ENCODE measurements at regions not wholly inside any gene's neighbourhood (a gene's known extent, or its start where the extent isn't known, plus 50 kb on each side); places are given as distances from the start of the nearest gene placed in this dataset.

GRCh38 chr3:144516026-144516425 lies 544.4 kb downstream of the DIPK2A start:
- Histone ChIP-seq H3K9me3 (ENCODE audit: control insufficient read depth, insufficient read depth, low read length) (no peaks in the 10 kb centered on the region), H4K20me1 (ENCODE audit: control insufficient read depth, insufficient read depth, low read depth, low read length) (no peaks in the 10 kb centered on the region), H3K9me2 (replicated peaks; ENCODE audit: control insufficient read depth, low read length) (no peaks in the 10 kb centered on the region), H3K36me3 (ENCODE audit: control insufficient read depth, low read length) (no peaks in the 10 kb centered on the region), H3K27me3 (ENCODE audit: control insufficient read depth, low read length) (no peaks in the 10 kb centered on the region), H3K4me3 (ENCODE audit: low read length) (no peak overlapping the region), H3K4me1 (ENCODE audit: control insufficient read depth, low read length) (no peaks in the 10 kb centered on the region), H3K4me2 (ENCODE audit: low read length) (no peak overlapping the region), H3F3A (ENCODE audit: control insufficient read depth, insufficient read depth) (no peaks in the 10 kb centered on the region), H3K79me2 (ENCODE audit: control insufficient read depth, low read length) (no peaks in the 10 kb centered on the region), H3K27ac (ENCODE audit: low read depth, low read length) (no peak overlapping the region)
- no peak for TF ChIP-seq EZH2phosphoT487 (IDR thresholded peaks at IDR 0.05; ENCODE audit: borderline replicate concordance, low read length)
- TF ChIP-seq, protein P1, sequence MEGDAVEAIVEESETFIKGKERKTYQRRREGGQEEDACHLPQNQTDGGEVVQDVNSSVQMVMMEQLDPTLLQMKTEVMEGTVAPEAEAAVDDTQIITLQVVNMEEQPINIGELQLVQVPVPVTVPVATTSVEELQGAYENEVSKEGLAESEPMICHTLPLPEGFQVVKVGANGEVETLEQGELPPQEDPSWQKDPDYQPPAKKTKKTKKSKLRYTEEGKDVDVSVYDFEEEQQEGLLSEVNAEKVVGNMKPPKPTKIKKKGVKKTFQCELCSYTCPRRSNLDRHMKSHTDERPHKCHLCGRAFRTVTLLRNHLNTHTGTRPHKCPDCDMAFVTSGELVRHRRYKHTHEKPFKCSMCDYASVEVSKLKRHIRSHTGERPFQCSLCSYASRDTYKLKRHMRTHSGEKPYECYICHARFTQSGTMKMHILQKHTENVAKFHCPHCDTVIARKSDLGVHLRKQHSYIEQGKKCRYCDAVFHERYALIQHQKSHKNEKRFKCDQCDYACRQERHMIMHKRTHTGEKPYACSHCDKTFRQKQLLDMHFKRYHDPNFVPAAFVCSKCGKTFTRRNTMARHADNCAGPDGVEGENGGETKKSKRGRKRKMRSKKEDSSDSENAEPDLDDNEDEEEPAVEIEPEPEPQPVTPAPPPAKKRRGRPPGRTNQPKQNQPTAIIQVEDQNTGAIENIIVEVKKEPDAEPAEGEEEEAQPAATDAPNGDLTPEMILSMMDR (IDR thresholded peaks at IDR 0.05; ENCODE audit: low read depth, low read length, poor library complexity, severe bottlenecking), result no peak

DNA sequence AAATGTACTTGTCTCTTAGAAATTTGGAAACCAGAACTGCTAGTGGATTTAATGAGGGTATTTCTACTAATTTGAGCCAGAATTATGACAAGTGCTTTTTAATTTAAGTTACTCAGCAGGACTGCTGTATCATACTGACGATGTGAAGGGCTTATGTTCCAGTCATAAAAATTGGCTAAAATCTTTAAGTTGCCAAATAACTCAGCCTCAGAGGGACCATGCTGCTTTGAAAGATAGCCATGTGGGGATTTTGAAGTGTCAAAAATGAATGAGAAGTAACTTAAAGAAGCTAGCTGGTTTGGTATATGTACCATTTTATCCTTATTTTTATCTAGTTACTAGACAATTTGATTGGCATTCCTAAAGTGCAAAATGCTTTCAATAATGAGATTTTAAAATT lies 545.0 kb downstream of the DIPK2A start:
- Histone ChIP-seq H3K79me2 (ENCODE audit: control insufficient read depth, low read length) (no peaks in the 10 kb centered on the region), H3K9me2 (replicated peaks; ENCODE audit: control insufficient read depth, low read length) (no peaks in the 10 kb centered on the region), H3K4me2 (ENCODE audit: low read length) (no peak overlapping the region), H3K27ac (ENCODE audit: low read depth, low read length) (no peak overlapping the region), H3F3A (ENCODE audit: control insufficient read depth, insufficient read depth) (no peaks in the 10 kb centered on the region), H3K27me3 (ENCODE audit: control insufficient read depth, low read length) (no peaks in the 10 kb centered on the region), H3K9me3 (ENCODE audit: control insufficient read depth, insufficient read depth, low read length) (no peaks in the 10 kb centered on the region), H4K20me1 (ENCODE audit: control insufficient read depth, insufficient read depth, low read depth, low read length) (no peaks in the 10 kb centered on the region), H3K4me3 (ENCODE audit: low read length) (no peak overlapping the region), H3K4me1 (ENCODE audit: control insufficient read depth, low read length) (no peaks in the 10 kb centered on the region), H3K36me3 (ENCODE audit: control insufficient read depth, low read length) (no peaks in the 10 kb centered on the region)
- TF ChIP-seq EZH2phosphoT487 (IDR thresholded peaks at IDR 0.05; ENCODE audit: borderline replicate concordance, low read length), result no peak
- TF ChIP-seq, protein P1 (IDR thresholded peaks at IDR 0.05; ENCODE audit: low read depth, low read length, poor library complexity, severe bottlenecking), result no peak

DNA sequence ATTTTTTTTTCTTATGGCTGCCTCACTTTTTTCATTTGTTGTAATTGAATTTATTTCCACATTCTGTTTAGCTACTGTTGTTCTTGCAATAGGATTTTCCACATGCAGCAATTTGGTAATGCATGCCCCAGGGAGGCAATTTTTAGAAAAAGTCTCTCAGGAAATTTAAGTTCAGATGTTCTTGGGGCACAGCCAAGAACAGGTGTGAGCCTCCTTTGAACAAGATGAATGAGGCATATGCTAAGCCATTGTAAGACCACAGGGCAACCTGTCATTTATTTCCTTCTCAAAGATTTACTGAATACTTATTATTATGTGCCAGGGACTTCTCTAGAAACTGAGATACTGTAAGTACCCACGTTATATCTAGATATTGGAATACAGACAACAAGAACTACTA lies 549.5 kb downstream of the DIPK2A start:
- Histone ChIP-seq H3K27ac (ENCODE audit: low read depth, low read length) (no peak overlapping the region), H3K27me3 (ENCODE audit: control insufficient read depth, low read length) (no peaks in the 10 kb centered on the region), H3K36me3 (ENCODE audit: control insufficient read depth, low read length) (no peaks in the 10 kb centered on the region), H3K79me2 (ENCODE audit: control insufficient read depth, low read length) (no peaks in the 10 kb centered on the region), H4K20me1 (ENCODE audit: control insufficient read depth, insufficient read depth, low read depth, low read length) (no peaks in the 10 kb centered on the region), H3K9me2 (replicated peaks; ENCODE audit: control insufficient read depth, low read length) (no peaks in the 10 kb centered on the region), H3K9me3 (ENCODE audit: control insufficient read depth, insufficient read depth, low read length) (no peaks in the 10 kb centered on the region), H3K4me1 (ENCODE audit: control insufficient read depth, low read length) (no peaks in the 10 kb centered on the region), H3K4me3 (ENCODE audit: low read length) (no peak overlapping the region), H3K4me2 (ENCODE audit: low read length) (no peak overlapping the region), H3F3A (ENCODE audit: control insufficient read depth, insufficient read depth) (no peaks in the 10 kb centered on the region)
- TF ChIP-seq, protein P1 (IDR thresholded peaks at IDR 0.05; ENCODE audit: low read depth, low read length, poor library complexity, severe bottlenecking), result no peak
- TF ChIP-seq EZH2phosphoT487 (IDR thresholded peaks at IDR 0.05; ENCODE audit: borderline replicate concordance, low read length), result no peak

- Histone ChIP-seq H3F3A (ENCODE audit: control insufficient read depth, insufficient read depth) (no peaks in the 10 kb centered on the region), H3K4me3 (ENCODE audit: low read length) (no peak overlapping the region), H3K9me3 (ENCODE audit: control insufficient read depth, insufficient read depth, low read length) (no peaks in the 10 kb centered on the region), H3K36me3 (ENCODE audit: control insufficient read depth, low read length) (no peaks in the 10 kb centered on the region), H3K9me2 (replicated peaks; ENCODE audit: control insufficient read depth, low read length) (no peaks in the 10 kb centered on the region), H3K27ac (ENCODE audit: low read depth, low read length) (no peak overlapping the region), H3K4me2 (ENCODE audit: low read length) (no peak overlapping the region), H3K79me2 (ENCODE audit: control insufficient read depth, low read length) (no peaks in the 10 kb centered on the region), H4K20me1 (ENCODE audit: control insufficient read depth, insufficient read depth, low read depth, low read length) (no peaks in the 10 kb centered on the region), H3K27me3 (ENCODE audit: control insufficient read depth, low read length) (no peaks in the 10 kb centered on the region), H3K4me1 (ENCODE audit: control insufficient read depth, low read length) (no peaks in the 10 kb centered on the region)
- TF ChIP-seq, protein P1 (IDR thresholded peaks at IDR 0.05; ENCODE audit: low read depth, low read length, poor library complexity, severe bottlenecking), result no peak
- TF ChIP-seq EZH2phosphoT487 (IDR thresholded peaks at IDR 0.05; ENCODE audit: borderline replicate concordance, low read length), result no peak
These were observed 550.8 kb downstream of the DIPK2A start for GRCh38 chr3:144522456-144522855.

All from DOHH2 (cell line).